OCI-LY7 (cell line): ENCODE measurements at regions not wholly inside any gene's neighbourhood (a gene's known extent, or its start where the extent isn't known, plus 50 kb on each side); places are given as distances from the start of the nearest gene placed in this dataset.

ENCODE experiments used
- BruUV-seq: library from RNA; stranded (reverse); fragments of 400-500 nt; replicated peaks from 2 replicates; lab custom pipeline; 2021; lab: Mats Ljungman, UMichigan
- CTCF ChIA-PET: fragments of 300-600 bp; sonication (Branson Sonifier 250); formaldehyde crosslinking; loops from one replicate; lab custom pipeline; 2022; ENCODE audit warnings: antibody characterized with exemption; ENCODE audit not compliant: unreplicated experiment; lab: Charles Lee
- POLR2A ChIA-PET: fragments of 300-600 bp; sonication (Branson Sonifier 250); formaldehyde crosslinking; loops from one replicate; lab custom pipeline; 2022; ENCODE audit warnings: antibody characterized with exemption; lab: Charles Lee
- DNase-seq: peaks from one replicate; pipeline ENCODE4 v3.0.0-alpha.2; 2015; ENCODE audit warnings: low spot score
- H2AFZ ChIP-seq: fragments of 200-600 bp; sonication (generic), shearing (Covaris generic); 2 replicates; pipeline ENCODE4 v1.6.1; 2014; ENCODE audit warnings: mild to moderate bottlenecking, antibody characterized with exemption, low read length, moderate library complexity
- H3K27ac ChIP-seq: fragments of 200-600 bp; sonication (generic); 2 replicates; pipeline ENCODE4 v1.5.1; 2014; ENCODE audit warnings: mixed run types, low read depth, mild to moderate bottlenecking, moderate library complexity, low read length, inconsistent platforms; ENCODE audit not compliant: poor library complexity, severe bottlenecking
- H3K36me3 ChIP-seq: fragments of 200-600 bp; sonication (generic); 2 replicates; pipeline ENCODE4 v1.6.1; 2014; ENCODE audit warnings: mild to moderate bottlenecking, antibody characterized with exemption, low read length, moderate library complexity, mixed read lengths; ENCODE audit not compliant: insufficient read depth
- H3K4me1 ChIP-seq: fragments of 200-600 bp; sonication (generic); 2 replicates; pipeline ENCODE4 v1.5.1; 2014; ENCODE audit warnings: mild to moderate bottlenecking, low read length; ENCODE audit not compliant: insufficient read depth, poor library complexity, severe bottlenecking
- H3K4me2 ChIP-seq: fragments of 200-600 bp; sonication (generic); 2 replicates; pipeline ENCODE4 v1.6.1; 2014; ENCODE audit warnings: mild to moderate bottlenecking, low read length
- H3K4me3 ChIP-seq: fragments of 200-600 bp; sonication (generic); 2 replicates; pipeline ENCODE4 v1.5.1; 2014; ENCODE audit warnings: mild to moderate bottlenecking, low read depth, low read length; ENCODE audit not compliant: poor library complexity, severe bottlenecking
- H3K79me2 ChIP-seq: fragments of 200-600 bp; sonication (generic); 2 replicates; pipeline ENCODE4 v1.6.1; 2016; ENCODE audit warnings: low read depth, mild to moderate bottlenecking, low read length, moderate library complexity, mixed read lengths; ENCODE audit not compliant: insufficient read depth
- H3K9me2 ChIP-seq: fragments of 200-600 bp; sonication (generic); 2 replicates; pipeline ENCODE4 v1.6.1; 2016; ENCODE audit warnings: mild to moderate bottlenecking, low read length, mixed read lengths; ENCODE audit not compliant: insufficient read depth
- H3K9me3 ChIP-seq: fragments of 200-600 bp; sonication (generic); 2 replicates; pipeline ENCODE4 v1.6.1; 2014; ENCODE audit warnings: mild to moderate bottlenecking, mixed run types, low read length, mixed read lengths
- H4K20me1 ChIP-seq: fragments of 200-600 bp; sonication (generic); 2 replicates; pipeline ENCODE4 v1.6.1; 2014; ENCODE audit warnings: mild to moderate bottlenecking, antibody characterized with exemption, low read length, moderate library complexity, mixed read lengths; ENCODE audit not compliant: insufficient read depth
- EZH2phosphoT487 ChIP-seq: fragments of 200-600 bp; sonication (generic); IDR thresholded peaks from 2 replicates; pipeline ENCODE4 v1.6.1; 2018; ENCODE audit warnings: low read depth, borderline replicate concordance, mild to moderate bottlenecking, mixed run types, antibody characterized with exemption, low read length, moderate library complexity, mixed read lengths
- intact Hi-C: fragments of 100-400 bp; cut with micrococcal nuclease; formaldehyde crosslinking; loops from one replicate; pipeline ENCODE4 v1.10.0; 2022; ENCODE audit not compliant: unreplicated experiment
- TF ChIP-seq, protein P1 (sequence below): fragments of 200-600 bp; sonication (generic); conservative IDR thresholded peaks from 2 replicates; pipeline ENCODE4 v1.5.1; 2014; ENCODE audit warnings: mild to moderate bottlenecking, antibody characterized with exemption, low read length, moderate library complexity, mixed read lengths

- no peak overlapping the region for H3K4me2 ChIP-seq
- H3K9me3 ChIP-seq: no peaks in the 10 kb centered on the region
- no peaks in the 10 kb centered on the region for H3K4me1 ChIP-seq
- H3K9me2 ChIP-seq: no peaks in the 10 kb centered on the region
- ChIA-PET CTCF (no interaction called here), POLR2A (no interaction called here)
- BruUV-seq: no TSS peak
- H4K20me1 ChIP-seq: no peaks in the 10 kb centered on the region
- no peak overlapping the region for H3K4me3 ChIP-seq
- H2AFZ ChIP-seq: no peak overlapping the region
- no peak overlapping the region for H3K27ac ChIP-seq
- intact Hi-C loops: no loop called here
- no peaks in the 10 kb centered on the region for H3K36me3 ChIP-seq
- no peak for DNase-seq
- no peaks in the 10 kb centered on the region for H3K79me2 ChIP-seq
- TF ChIP-seq, protein P1, sequence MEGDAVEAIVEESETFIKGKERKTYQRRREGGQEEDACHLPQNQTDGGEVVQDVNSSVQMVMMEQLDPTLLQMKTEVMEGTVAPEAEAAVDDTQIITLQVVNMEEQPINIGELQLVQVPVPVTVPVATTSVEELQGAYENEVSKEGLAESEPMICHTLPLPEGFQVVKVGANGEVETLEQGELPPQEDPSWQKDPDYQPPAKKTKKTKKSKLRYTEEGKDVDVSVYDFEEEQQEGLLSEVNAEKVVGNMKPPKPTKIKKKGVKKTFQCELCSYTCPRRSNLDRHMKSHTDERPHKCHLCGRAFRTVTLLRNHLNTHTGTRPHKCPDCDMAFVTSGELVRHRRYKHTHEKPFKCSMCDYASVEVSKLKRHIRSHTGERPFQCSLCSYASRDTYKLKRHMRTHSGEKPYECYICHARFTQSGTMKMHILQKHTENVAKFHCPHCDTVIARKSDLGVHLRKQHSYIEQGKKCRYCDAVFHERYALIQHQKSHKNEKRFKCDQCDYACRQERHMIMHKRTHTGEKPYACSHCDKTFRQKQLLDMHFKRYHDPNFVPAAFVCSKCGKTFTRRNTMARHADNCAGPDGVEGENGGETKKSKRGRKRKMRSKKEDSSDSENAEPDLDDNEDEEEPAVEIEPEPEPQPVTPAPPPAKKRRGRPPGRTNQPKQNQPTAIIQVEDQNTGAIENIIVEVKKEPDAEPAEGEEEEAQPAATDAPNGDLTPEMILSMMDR: no peak
- no peak for TF ChIP-seq EZH2phosphoT487
Measured at GRCh38 chr2:146207417-146207816, 1637.4 kb upstream of the ACVR2A start.

DNA sequence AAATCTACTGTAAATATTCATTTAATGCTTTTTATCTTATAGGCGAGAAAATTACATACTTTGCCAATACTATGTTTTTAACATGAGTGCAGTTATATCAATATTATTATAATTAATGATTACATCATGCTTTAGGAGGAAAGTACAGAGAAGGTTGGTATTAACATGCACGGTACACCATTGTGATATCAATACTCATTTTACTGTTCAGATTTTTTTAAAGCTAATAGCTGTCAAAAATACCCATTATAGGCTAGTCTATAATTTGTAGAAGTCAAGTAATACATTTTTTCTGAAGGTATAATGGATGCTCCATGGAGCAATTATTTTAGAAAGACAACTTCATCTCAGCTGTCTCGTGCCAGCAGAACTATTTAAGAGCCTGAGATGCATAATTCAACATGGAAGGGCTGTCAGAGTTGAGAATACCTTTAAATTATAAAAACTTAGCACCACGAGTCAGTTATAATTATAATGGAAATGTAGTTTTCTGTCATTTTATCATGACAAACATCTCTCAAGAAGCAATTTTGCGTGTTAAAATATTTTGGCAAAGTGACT lies 1641.7 kb upstream of the ACVR2A start:
- Histone ChIP-seq H3K9me2 (no peaks in the 10 kb centered on the region), H3K36me3 (no peaks in the 10 kb centered on the region), H3K9me3 (no peaks in the 10 kb centered on the region), H3K79me2 (no peaks in the 10 kb centered on the region), H3K27ac (no peak overlapping the region), H3K4me3 (no peak overlapping the region), H3K4me2 (no peak overlapping the region), H4K20me1 (no peaks in the 10 kb centered on the region), H3K4me1 (no peaks in the 10 kb centered on the region), H2AFZ (no peak overlapping the region)
- TF ChIP-seq, protein P1: no peak
- TF ChIP-seq EZH2phosphoT487: no peak
- intact Hi-C loops: no loop called here
- ChIA-PET CTCF (no interaction called here), POLR2A (no interaction called here)
- BruUV-seq: no TSS peak
- no peak for DNase-seq

DNA sequence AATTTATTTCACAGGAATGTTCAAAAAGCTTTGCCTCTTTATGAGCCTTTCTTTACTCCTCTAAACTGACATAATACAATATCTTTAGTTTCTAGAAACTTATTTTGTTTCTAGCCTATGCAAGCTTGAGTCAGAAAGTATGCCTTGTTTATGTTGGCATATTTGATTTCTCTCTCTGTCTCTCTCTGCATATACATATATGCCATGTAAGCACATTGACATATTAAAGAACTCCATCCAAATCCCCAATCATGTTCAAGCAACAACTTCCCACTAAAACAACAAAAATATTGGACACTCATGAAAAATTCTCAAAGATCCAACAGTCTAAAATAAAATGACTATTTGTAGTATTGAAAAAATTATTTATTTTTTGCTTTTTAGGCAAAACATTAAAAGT lies 1651.2 kb upstream of the ACVR2A start:
- Histone ChIP-seq H2AFZ (no peak overlapping the region), H3K27ac (no peak overlapping the region), H4K20me1 (no peaks in the 10 kb centered on the region), H3K9me2 (no peaks in the 10 kb centered on the region), H3K9me3 (no peaks in the 10 kb centered on the region), H3K4me3 (no peak overlapping the region), H3K36me3 (no peaks in the 10 kb centered on the region), H3K79me2 (no peaks in the 10 kb centered on the region), H3K4me2 (no peak overlapping the region), H3K4me1 (no peaks in the 10 kb centered on the region)
- BruUV-seq: no TSS peak
- no peak for TF ChIP-seq EZH2phosphoT487
- DNase-seq: no peak
- ChIA-PET POLR2A (no interaction called here), CTCF (no interaction called here)
- intact Hi-C loops: no loop called here
